ENCODE measurements at regions not wholly inside any gene's neighbourhood (a gene's known extent, or its start where the extent isn't known, plus 50 kb on each side); places are given as distances from the start of the nearest gene placed in this dataset.
"Not testable (repeated sequence)": the region's sequence is repeated elsewhere in the genome, so short reads cannot be mapped to it uniquely, and the experiment has no call there.

DNA sequence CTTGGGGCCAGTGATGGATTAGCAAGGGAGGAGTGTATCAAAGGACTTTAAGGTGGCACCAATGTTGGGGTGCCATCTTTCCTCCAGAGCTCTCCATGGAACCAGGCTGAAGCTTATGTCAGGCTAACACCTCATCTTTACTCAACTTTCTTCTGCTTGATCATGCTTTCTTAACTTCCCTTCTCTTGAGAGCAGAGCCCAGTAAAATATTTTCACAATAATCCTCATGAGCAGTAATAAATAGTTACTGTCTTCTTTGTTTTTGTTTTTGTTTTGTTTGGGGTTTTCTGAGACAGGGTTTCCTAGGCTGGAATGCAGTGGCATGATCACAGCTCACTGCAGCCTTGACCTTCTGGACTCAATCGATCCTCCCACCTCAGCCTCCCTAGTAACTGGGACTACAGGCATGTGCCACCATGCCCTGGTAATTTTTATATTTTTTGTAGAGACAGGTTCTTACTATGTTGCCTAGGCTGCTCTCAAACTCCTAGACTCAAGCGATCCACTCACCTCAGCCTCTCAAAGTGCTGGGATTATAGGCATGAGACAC is 127.9 kb upstream of the TOP1 start:
- H3K9me3 ChIP-seq (ENCODE audit: low read depth, low read length), result no peaks in the 10 kb centered on the region

DNA sequence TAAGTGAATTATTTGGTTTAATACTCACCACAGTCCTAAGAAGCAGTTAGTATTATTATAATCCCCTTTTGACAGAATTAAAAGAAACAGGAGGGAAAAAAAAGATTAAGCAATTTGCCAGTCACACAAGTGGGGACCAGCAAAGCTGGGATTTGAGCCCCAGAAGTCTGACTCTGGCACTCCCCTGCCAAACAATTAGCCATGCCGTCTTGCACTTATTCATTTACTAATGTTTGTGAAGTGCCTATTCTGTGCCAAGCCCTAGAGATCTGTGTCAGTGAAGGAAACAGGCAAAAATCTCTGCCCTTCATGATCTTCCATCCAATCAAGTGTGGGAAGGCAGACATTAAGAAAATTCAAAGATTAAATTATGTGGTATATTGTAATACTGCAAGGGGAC is 126.0 kb upstream of the TOP1 start:
- H3K27ac ChIP-seq, result no peak overlapping the region
- no peak for DNase-seq (ENCODE audit: low read depth, low spot score)
- TF ChIP-seq POLR2AphosphoS5 (IDR thresholded peaks at IDR 0.05; ENCODE audit: borderline replicate concordance, low read depth, low read length), result no peak
- TF ChIP-seq EZH2 (IDR thresholded peaks at IDR 0.05), result no peak
- no peak for TF ChIP-seq FOXP2 (optimal IDR thresholded peaks at IDR 0.05; ENCODE audit: control extremely low read depth, extremely low read length, insufficient read depth)
- no peak overlapping the region for H3K9ac ChIP-seq (ENCODE audit: insufficient read length)
- H3K4me3 ChIP-seq, result no peak overlapping the region
- H3K36me3 ChIP-seq (ENCODE audit: insufficient read depth, low read length), result no peaks in the 10 kb centered on the region
- H3K9me3 ChIP-seq (ENCODE audit: low read depth, low read length), result no peaks in the 10 kb centered on the region

More for the DNA sequence above, 127.9 kb upstream of the TOP1 start:
- no peak overlapping the region for H3K4me3 ChIP-seq
- no peak for DNase-seq (ENCODE audit: low read depth, low spot score)
- no peak overlapping the region for H3K9ac ChIP-seq (ENCODE audit: insufficient read length)
- H3K36me3 ChIP-seq (ENCODE audit: insufficient read depth, low read length), result no peaks in the 10 kb centered on the region
- TF ChIP-seq EZH2 (IDR thresholded peaks at IDR 0.05) (no peak), POLR2AphosphoS5 (IDR thresholded peaks at IDR 0.05; ENCODE audit: borderline replicate concordance, low read depth, low read length) (no peak), FOXP2 (optimal IDR thresholded peaks at IDR 0.05; ENCODE audit: control extremely low read depth, extremely low read length, insufficient read depth) (no peak)
- H3K27ac ChIP-seq, result no peak overlapping the region

- TF ChIP-seq POLR2AphosphoS5 (IDR thresholded peaks at IDR 0.05; ENCODE audit: borderline replicate concordance, low read depth, low read length), result no peak
- TF ChIP-seq EZH2 (IDR thresholded peaks at IDR 0.05), result no peak
- no peak for TF ChIP-seq FOXP2 (optimal IDR thresholded peaks at IDR 0.05; ENCODE audit: control extremely low read depth, extremely low read length, insufficient read depth)
- no peaks in the 10 kb centered on the region for H3K36me3 ChIP-seq (ENCODE audit: insufficient read depth, low read length)
- no peak overlapping the region for H3K4me3 ChIP-seq
- H3K9ac ChIP-seq (ENCODE audit: insufficient read length), result no peak overlapping the region
- no peak overlapping the region for H3K27ac ChIP-seq
- DNase-seq (ENCODE audit: low read depth, low spot score), result no peak
- no peaks in the 10 kb centered on the region for H3K9me3 ChIP-seq (ENCODE audit: low read depth, low read length)
Measured at GRCh38 chr20:40908309-40908708, 120.3 kb upstream of the TOP1 start.

GRCh38 chr20:40909489-40909888 is 119.1 kb upstream of the TOP1 start:
- not testable (repeated sequence) for H3K4me3 ChIP-seq; DNase-seq (ENCODE audit: low read depth, low spot score); H3K9ac ChIP-seq (ENCODE audit: insufficient read length); H3K27ac ChIP-seq; H3K9me3 ChIP-seq (ENCODE audit: low read depth, low read length); H3K36me3 ChIP-seq (ENCODE audit: insufficient read depth, low read length)

- not testable (repeated sequence) for DNase-seq (ENCODE audit: low read depth, low spot score); H3K9ac ChIP-seq (ENCODE audit: insufficient read length); H3K36me3 ChIP-seq (ENCODE audit: insufficient read depth, low read length); H3K4me3 ChIP-seq; H3K9me3 ChIP-seq (ENCODE audit: low read depth, low read length); H3K27ac ChIP-seq
Measured at GRCh38 chr20:40910436-40910835, 118.2 kb upstream of the TOP1 start.

GRCh38 chr20:40911152-40911551 is 117.5 kb upstream of the TOP1 start:
- not testable (repeated sequence) for H3K27ac ChIP-seq; H3K4me3 ChIP-seq; H3K36me3 ChIP-seq (ENCODE audit: insufficient read depth, low read length); H3K9me3 ChIP-seq (ENCODE audit: low read depth, low read length); DNase-seq (ENCODE audit: low read depth, low spot score); H3K9ac ChIP-seq (ENCODE audit: insufficient read length)

- no peak overlapping the region for H3K9ac ChIP-seq (ENCODE audit: insufficient read length)
- no peaks in the 10 kb centered on the region for H3K36me3 ChIP-seq (ENCODE audit: insufficient read depth, low read length)
- no peak overlapping the region for H3K27ac ChIP-seq
- no peak for DNase-seq (ENCODE audit: low read depth, low spot score)
- no peak for TF ChIP-seq EZH2 (IDR thresholded peaks at IDR 0.05)
- TF ChIP-seq FOXP2 (optimal IDR thresholded peaks at IDR 0.05; ENCODE audit: control extremely low read depth, extremely low read length, insufficient read depth), result no peak
- no peak for TF ChIP-seq POLR2AphosphoS5 (IDR thresholded peaks at IDR 0.05; ENCODE audit: borderline replicate concordance, low read depth, low read length)
- H3K9me3 ChIP-seq (ENCODE audit: low read depth, low read length), result no peaks in the 10 kb centered on the region
- no peak overlapping the region for H3K4me3 ChIP-seq
Measured at GRCh38 chr20:40913224-40914185, 115.1 kb upstream of the TOP1 start.

DNA sequence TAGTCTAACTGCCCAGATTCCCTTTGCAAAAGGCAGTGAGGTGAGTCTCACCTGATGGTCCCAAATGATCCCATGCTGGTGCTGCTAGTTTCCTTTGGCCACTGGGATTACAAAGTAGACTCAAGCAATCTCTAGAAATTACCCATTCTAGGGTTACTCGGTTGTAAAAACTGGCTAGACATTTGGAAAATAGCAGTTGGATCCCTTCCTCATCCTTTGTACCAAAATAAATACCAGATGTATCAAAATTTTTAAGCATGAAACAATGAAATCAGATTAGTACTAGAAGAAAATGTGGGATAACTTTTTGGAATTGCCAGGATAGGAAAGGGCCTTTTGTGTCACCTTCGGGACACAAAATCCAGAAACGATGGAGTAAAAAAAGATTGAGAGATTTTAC is 112.9 kb upstream of the TOP1 start:
- DNase-seq (ENCODE audit: low read depth, low spot score), result no peak
- H3K36me3 ChIP-seq (ENCODE audit: insufficient read depth, low read length), result no peaks in the 10 kb centered on the region
- no peak overlapping the region for H3K4me3 ChIP-seq
- no peaks in the 10 kb centered on the region for H3K9me3 ChIP-seq (ENCODE audit: low read depth, low read length)
- no peak for TF ChIP-seq POLR2AphosphoS5 (IDR thresholded peaks at IDR 0.05; ENCODE audit: borderline replicate concordance, low read depth, low read length)
- no peak for TF ChIP-seq FOXP2 (optimal IDR thresholded peaks at IDR 0.05; ENCODE audit: control extremely low read depth, extremely low read length, insufficient read depth)
- TF ChIP-seq EZH2 (IDR thresholded peaks at IDR 0.05), result no peak
- H3K27ac ChIP-seq, result no peak overlapping the region
- no peak overlapping the region for H3K9ac ChIP-seq (ENCODE audit: insufficient read length)

GRCh38 chr20:40916276-40916675 is 112.3 kb upstream of the TOP1 start:
- no peaks in the 10 kb centered on the region for H3K36me3 ChIP-seq (ENCODE audit: insufficient read depth, low read length)
- H3K9me3 ChIP-seq (ENCODE audit: low read depth, low read length), result no peaks in the 10 kb centered on the region
- H3K9ac ChIP-seq (ENCODE audit: insufficient read length), result no peak overlapping the region
- no peak for DNase-seq (ENCODE audit: low read depth, low spot score)
- TF ChIP-seq POLR2AphosphoS5 (IDR thresholded peaks at IDR 0.05; ENCODE audit: borderline replicate concordance, low read depth, low read length) (no peak), FOXP2 (optimal IDR thresholded peaks at IDR 0.05; ENCODE audit: control extremely low read depth, extremely low read length, insufficient read depth) (no peak), EZH2 (IDR thresholded peaks at IDR 0.05) (no peak)
- no peak overlapping the region for H3K27ac ChIP-seq
- H3K4me3 ChIP-seq, result no peak overlapping the region
